ENCODE measurements at regions not wholly inside any gene's neighbourhood (a gene's known extent, or its start where the extent isn't known, plus 50 kb on each side); places are given as distances from the start of the nearest gene placed in this dataset.

DNA sequence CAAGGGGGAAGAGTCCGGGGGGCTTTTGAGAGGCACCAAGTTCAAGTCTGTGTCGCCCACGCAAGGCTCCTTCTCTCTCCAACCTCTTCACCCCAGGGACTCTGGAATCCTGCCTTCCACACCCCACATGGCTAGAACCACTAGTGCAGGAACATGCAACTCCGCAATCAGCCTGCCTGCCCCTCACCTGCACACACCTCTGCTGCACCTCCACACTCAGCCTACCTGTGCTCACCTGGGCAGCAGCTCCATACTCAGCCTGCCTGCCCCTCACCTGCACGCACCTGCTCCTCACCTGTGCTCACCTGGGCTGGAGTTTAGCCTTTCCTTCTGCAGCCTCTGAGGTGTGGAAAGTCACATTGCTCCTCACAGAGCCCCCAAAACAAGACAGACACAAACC lies 277.4 kb downstream of the NDUFA10 start:
- no peak overlapping the region for H3K27ac Mint-ChIP-seq
- no peaks in the 10 kb centered on the region for H3K9me3 Mint-ChIP-seq
- H3K9me3 ChIP-seq (ENCODE audit: control insufficient read depth in 1 of 2, insufficient read depth in 1 of 2, low read length in 2 of 2): no peaks in the 10 kb centered on the region
- ChIA-PET POLR2A (no interaction called here), CTCF (no interaction called here)
- TF ChIP-seq, protein P1, sequence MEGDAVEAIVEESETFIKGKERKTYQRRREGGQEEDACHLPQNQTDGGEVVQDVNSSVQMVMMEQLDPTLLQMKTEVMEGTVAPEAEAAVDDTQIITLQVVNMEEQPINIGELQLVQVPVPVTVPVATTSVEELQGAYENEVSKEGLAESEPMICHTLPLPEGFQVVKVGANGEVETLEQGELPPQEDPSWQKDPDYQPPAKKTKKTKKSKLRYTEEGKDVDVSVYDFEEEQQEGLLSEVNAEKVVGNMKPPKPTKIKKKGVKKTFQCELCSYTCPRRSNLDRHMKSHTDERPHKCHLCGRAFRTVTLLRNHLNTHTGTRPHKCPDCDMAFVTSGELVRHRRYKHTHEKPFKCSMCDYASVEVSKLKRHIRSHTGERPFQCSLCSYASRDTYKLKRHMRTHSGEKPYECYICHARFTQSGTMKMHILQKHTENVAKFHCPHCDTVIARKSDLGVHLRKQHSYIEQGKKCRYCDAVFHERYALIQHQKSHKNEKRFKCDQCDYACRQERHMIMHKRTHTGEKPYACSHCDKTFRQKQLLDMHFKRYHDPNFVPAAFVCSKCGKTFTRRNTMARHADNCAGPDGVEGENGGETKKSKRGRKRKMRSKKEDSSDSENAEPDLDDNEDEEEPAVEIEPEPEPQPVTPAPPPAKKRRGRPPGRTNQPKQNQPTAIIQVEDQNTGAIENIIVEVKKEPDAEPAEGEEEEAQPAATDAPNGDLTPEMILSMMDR (IDR thresholded peaks at IDR 0.05): no peak
- no peaks in the 10 kb centered on the region for H3K36me3 ChIP-seq (ENCODE audit: insufficient read depth, low read length)
- H3K4me1 Mint-ChIP-seq (ENCODE audit: low read depth): peaks cover 12% of the 10 kb centered on the region
- H3K27me3 Mint-ChIP-seq: no peaks in the 10 kb centered on the region
- intact Hi-C loops (cut with DNase I, micrococcal nuclease): no loop called here
- no peaks in the 10 kb centered on the region for H3K27me3 ChIP-seq (ENCODE audit: control insufficient read depth in 1 of 2, insufficient read depth in 2 of 2, low read length in 2 of 2)
- H3K4me1 ChIP-seq (ENCODE audit: insufficient read depth, low read length): peaks cover 25% of the 10 kb centered on the region
- H3K36me3 Mint-ChIP-seq (ENCODE audit: low read depth): no peaks in the 10 kb centered on the region
- DNase-seq (no peak), ATAC-seq (ENCODE audit: poor library complexity) (no peak)
- H3K4me3 Mint-ChIP-seq: no peak overlapping the region
- H3K27ac ChIP-seq (ENCODE audit: low read depth in 1 of 2, low read length in 2 of 2): no peak overlapping the region
- no peak overlapping the region for H3K4me3 ChIP-seq (ENCODE audit: low read length)

DNA sequence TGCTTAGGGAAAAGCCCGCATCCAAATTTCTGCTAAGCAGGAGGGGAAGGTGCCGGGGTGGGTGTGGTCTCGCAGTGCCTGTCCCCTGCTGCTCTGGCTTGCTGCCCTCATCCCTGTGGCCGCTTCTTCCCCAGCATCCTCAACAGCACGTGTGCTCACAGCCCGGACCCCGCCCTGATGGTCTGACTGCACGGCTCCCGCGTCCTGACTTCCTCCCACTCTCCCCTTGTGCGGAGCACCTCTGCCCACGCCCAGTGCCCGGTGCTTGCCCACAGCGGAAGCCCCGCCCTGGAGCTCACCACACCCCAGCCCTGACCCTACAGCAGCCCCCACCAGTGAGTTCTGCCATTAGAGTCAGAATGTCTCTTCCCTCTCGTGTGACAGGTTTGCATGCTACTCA lies 277.9 kb downstream of the NDUFA10 start:
- Histone ChIP-seq H3K4me1 (ENCODE audit: insufficient read depth, low read length) (peaks cover 20% of the 10 kb centered on the region), H3K9me3 (ENCODE audit: control insufficient read depth in 1 of 2, insufficient read depth in 1 of 2, low read length in 2 of 2) (no peaks in the 10 kb centered on the region), H3K36me3 (ENCODE audit: insufficient read depth, low read length) (no peaks in the 10 kb centered on the region), H3K27me3 (ENCODE audit: control insufficient read depth in 1 of 2, insufficient read depth in 2 of 2, low read length in 2 of 2) (no peaks in the 10 kb centered on the region), H3K27ac (ENCODE audit: low read depth in 1 of 2, low read length in 2 of 2) (no peak overlapping the region), H3K4me3 (ENCODE audit: low read length) (no peak overlapping the region)
- Mint-ChIP-seq H3K27ac (no peak overlapping the region), H3K36me3 (ENCODE audit: low read depth) (no peaks in the 10 kb centered on the region), H3K9me3 (no peaks in the 10 kb centered on the region), H3K4me1 (ENCODE audit: low read depth) (peaks cover 10% of the 10 kb centered on the region), H3K4me3 (no peak overlapping the region), H3K27me3 (no peaks in the 10 kb centered on the region)
- intact Hi-C loops (cut with DNase I, micrococcal nuclease): no loop called here
- DNase-seq (no peak), ATAC-seq (ENCODE audit: poor library complexity) (no peak)
- ChIA-PET CTCF (no interaction called here), POLR2A (no interaction called here)
- TF ChIP-seq, protein P1 (IDR thresholded peaks at IDR 0.05): no peak

DNA sequence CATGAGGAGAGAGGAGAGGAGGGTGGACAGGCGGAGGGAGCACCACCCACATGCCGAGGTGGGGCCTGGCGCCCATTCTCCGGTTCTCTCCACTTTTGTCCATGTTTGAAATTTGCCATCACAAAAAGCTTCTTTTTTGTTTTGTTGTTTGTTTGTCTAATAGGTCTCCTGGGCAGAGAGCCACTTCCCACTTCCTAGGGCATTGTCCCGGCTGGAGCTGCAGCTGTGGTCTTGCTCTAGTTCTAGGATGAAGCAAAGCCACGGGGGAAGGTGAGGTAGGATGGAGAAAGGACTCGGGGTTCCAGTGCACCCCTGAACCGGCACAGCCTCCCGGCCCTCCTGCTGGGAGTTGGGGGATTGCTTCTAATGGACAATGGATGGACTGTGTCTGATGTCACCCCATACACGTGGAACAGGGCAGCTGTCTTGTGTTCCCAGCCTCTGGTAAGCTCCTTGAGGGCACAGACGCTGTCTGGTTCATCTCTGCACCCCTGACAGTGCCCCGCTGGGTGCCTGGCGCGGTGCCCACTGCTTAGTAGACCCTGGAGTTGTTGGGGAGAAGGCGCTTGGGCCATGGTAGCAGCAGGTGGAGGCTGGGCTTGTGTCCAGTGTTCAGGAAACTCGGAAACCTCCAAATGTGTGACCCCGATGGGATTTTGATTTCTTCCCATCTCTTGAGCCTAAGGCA lies 278.4 kb downstream of the NDUFA10 start:
- H3K4me1 ChIP-seq (ENCODE audit: insufficient read depth, low read length): peaks cover 15% of the 10 kb centered on the region
- ATAC-seq (ENCODE audit: poor library complexity): no peak
- H3K4me3 ChIP-seq (ENCODE audit: low read length): no peak overlapping the region
- H3K27me3 ChIP-seq (ENCODE audit: control insufficient read depth in 1 of 2, insufficient read depth in 2 of 2, low read length in 2 of 2): no peaks in the 10 kb centered on the region
- H3K27ac ChIP-seq (ENCODE audit: low read depth in 1 of 2, low read length in 2 of 2): no peak overlapping the region
- TF ChIP-seq, protein P1 (IDR thresholded peaks at IDR 0.05): no peak
- Mint-ChIP-seq H3K4me1 (ENCODE audit: low read depth) (peaks cover 4% of the 10 kb centered on the region), H3K27ac (no peak overlapping the region), H3K4me3 (no peak overlapping the region), H3K9me3 (no peaks in the 10 kb centered on the region), H3K36me3 (ENCODE audit: low read depth) (no peaks in the 10 kb centered on the region), H3K27me3 (no peaks in the 10 kb centered on the region)
- ChIA-PET POLR2A (no interaction called here), CTCF (no interaction called here)
- DNase-seq: no peak
- intact Hi-C loops (cut with DNase I, micrococcal nuclease): no loop called here
- no peaks in the 10 kb centered on the region for H3K9me3 ChIP-seq (ENCODE audit: control insufficient read depth in 1 of 2, insufficient read depth in 1 of 2, low read length in 2 of 2)
- no peaks in the 10 kb centered on the region for H3K36me3 ChIP-seq (ENCODE audit: insufficient read depth, low read length)
